Gastrocnemius medialis (tissue), 4 donors: ENCODE measurements at regions not wholly inside any gene's neighbourhood (a gene's known extent, or its start where the extent isn't known, plus 50 kb on each side); places are given as distances from the start of the nearest gene placed in this dataset.

Source experiments
- CTCF ChIP-seq, 5 experiments: fragments of 450-650 bp in 3 of 5; fragments of 200-600 bp in 2 of 5; sonication (generic) in 2 of 5; IDR thresholded peaks in 4 of 5; conservative IDR thresholded peaks in 1 of 5; 1 replicate in 4 of 5; 2 replicates in 1 of 5; pipeline ENCODE4 v1.5.1; 2016 to 2019; ENCODE audit warnings: antibody characterized with exemption in 5 of 5, mild to moderate bottlenecking in 3 of 5, moderate library complexity in 3 of 5
- POLR2A ChIP-seq, 2 donors: fragments of 450-650 bp; IDR thresholded peaks; one replicate each; pipeline ENCODE4 v1.6.1; 2017; ENCODE audit warnings: antibody characterized with exemption in 2 of 2, mild to moderate bottlenecking in 2 of 2, moderate library complexity in 2 of 2

GRCh38 chr13:89932902-89933301 is 1414.6 kb upstream of the MIR17HG start:
- TF ChIP-seq CTCF (IDR thresholded peaks at IDR 0.05 in 4 of 5, conservative IDR thresholded peaks at IDR 0.05 in 1 of 5) (no peak), POLR2A (IDR thresholded peaks at IDR 0.05) (no peak)
